IMR-90 (cell line): ENCODE measurements at regions not wholly inside any gene's neighbourhood (a gene's known extent, or its start where the extent isn't known, plus 50 kb on each side); places are given as distances from the start of the nearest gene placed in this dataset.

Source experiments
- ATAC-seq: fragments of 200-7000 bp; cut with Tn5 transposase; 2 replicates; pipeline ENCODE4 v1.9.1; 2020; ENCODE audit warnings: low read depth, mild to moderate bottlenecking, moderate library complexity
- BruUV-seq: library from RNA; stranded (reverse); fragments of 400-500 nt; replicated peaks from 2 replicates; lab custom pipeline; 2021; lab: Mats Ljungman, UMichigan
- CTCF ChIA-PET: fragments of 300-600 bp; formaldehyde crosslinking; extraction: SDS; loops from one replicate; lab custom pipeline; 2021; ENCODE audit warnings: antibody characterized with exemption; lab: Yijun Ruan, JAX
- POLR2A ChIA-PET: fragments of 300-600 bp; sonication (Branson Sonifier 250); formaldehyde crosslinking; loops from one replicate; lab custom pipeline; 2022; ENCODE audit warnings: antibody characterized with exemption; ENCODE audit not compliant: unreplicated experiment; lab: Charles Lee
- DNase-seq: peaks from one replicate; pipeline ENCODE4 v3.0.0; 2013
- H2AFZ ChIP-seq: replicated peaks from 2 replicates; pipeline ENCODE3; 2013; ENCODE audit warnings: low read length, mild to moderate bottlenecking; ENCODE audit not compliant: poor library complexity
- H2AK5ac ChIP-seq: 2 replicates; pipeline ENCODE4 v1.6.1; 2013; ENCODE audit warnings: low read depth, low read length, inconsistent platforms
- H2AK9ac ChIP-seq: replicated peaks from 2 replicates; pipeline ENCODE3; 2013; ENCODE audit warnings: mild to moderate bottlenecking, low read depth, low read length, moderate library complexity; ENCODE audit not compliant: poor library complexity
- H2BK120ac ChIP-seq: 2 replicates; pipeline ENCODE4 v1.6.1; 2013; ENCODE audit warnings: low read depth, low read length, inconsistent platforms
- H2BK15ac ChIP-seq: 3 replicates; pipeline ENCODE4 v1.6.1; 2013; ENCODE audit warnings: low read depth, low read length, inconsistent platforms
- H2BK20ac ChIP-seq: 2 replicates; pipeline ENCODE4 v1.6.1; 2013; ENCODE audit warnings: low read depth, mild to moderate bottlenecking, inconsistent platforms, low read length, moderate library complexity
- H2BK5ac ChIP-seq: 2 replicates; pipeline ENCODE4 v1.6.1; 2013; ENCODE audit warnings: mild to moderate bottlenecking, low read depth, low read length, inconsistent platforms; ENCODE audit not compliant: poor library complexity, severe bottlenecking
- H3K14ac ChIP-seq: replicated peaks from 2 replicates; pipeline ENCODE4 v1.6.1; 2013; ENCODE audit warnings: low read depth, low read length, inconsistent platforms
- H3K18ac ChIP-seq: 2 replicates; pipeline ENCODE4 v1.6.1; 2013; ENCODE audit warnings: low read depth, low read length, control low read depth
- H3K23ac ChIP-seq: 2 replicates; pipeline ENCODE4 v1.6.1; 2013; ENCODE audit warnings: low read depth, low read length, inconsistent platforms
- H3K27ac ChIP-seq: 2 replicates; pipeline ENCODE4 v1.5.1; 2013; ENCODE audit warnings: mild to moderate bottlenecking, control low read depth, low read length; ENCODE audit not compliant: insufficient read depth
- H3K27me3 ChIP-seq: 2 replicates; pipeline ENCODE4 v1.6.1; 2013; ENCODE audit warnings: low read length; ENCODE audit not compliant: control insufficient read depth, insufficient read depth
- H3K36me3 ChIP-seq: 2 replicates; pipeline ENCODE4 v1.6.1; 2013; ENCODE audit warnings: low read length, mixed read lengths; ENCODE audit not compliant: control insufficient read depth, insufficient read depth
- H3K4ac ChIP-seq: 2 replicates; pipeline ENCODE4 v1.6.1; 2013; ENCODE audit warnings: low read depth, low read length, inconsistent platforms
- H3K4me1 ChIP-seq: 2 replicates; pipeline ENCODE4 v1.6.1; 2013; ENCODE audit warnings: low read length, mixed read lengths; ENCODE audit not compliant: control insufficient read depth, insufficient read depth
- H3K4me2 ChIP-seq: 2 replicates; pipeline ENCODE4 v1.6.1; 2013; ENCODE audit warnings: low read depth, mild to moderate bottlenecking, control low read depth, low read length, moderate library complexity
- H3K4me3 ChIP-seq: 2 replicates; pipeline ENCODE4 v1.5.1; 2013; ENCODE audit warnings: low read depth, mild to moderate bottlenecking, control low read depth, low read length, moderate library complexity; ENCODE audit not compliant: insufficient read depth
- H3K56ac ChIP-seq: 2 replicates; pipeline ENCODE4 v1.6.1; 2013; ENCODE audit warnings: low read length, inconsistent platforms; ENCODE audit not compliant: insufficient read depth; ENCODE audit errors: extremely low read depth
- H3K79me1 ChIP-seq, 2 experiments: 2 replicates each; pipeline ENCODE4 v1.6.1; 2013; ENCODE audit warnings: low read length in 2 of 2, inconsistent platforms in 1 of 2, low read depth in 1 of 2
- H3K9ac ChIP-seq: 2 replicates; pipeline ENCODE4 v1.6.1; 2013; ENCODE audit warnings: low read depth, low read length, control low read depth
- H3K9me1 ChIP-seq: 2 replicates; pipeline ENCODE4 v1.6.1; 2013; ENCODE audit warnings: low read length, inconsistent platforms; ENCODE audit not compliant: insufficient read depth
- H3K9me3 ChIP-seq: 2 replicates; pipeline ENCODE4 v1.6.1; 2013; ENCODE audit warnings: low read length; ENCODE audit not compliant: control insufficient read depth, insufficient read depth
- H4K20me1 ChIP-seq: 2 replicates; pipeline ENCODE4 v1.6.1; 2013; ENCODE audit warnings: low read length, inconsistent platforms; ENCODE audit not compliant: insufficient read depth
- H4K5ac ChIP-seq: 2 replicates; pipeline ENCODE4 v1.6.1; 2013; ENCODE audit warnings: mild to moderate bottlenecking, low read depth, low read length, control low read depth
- H4K8ac ChIP-seq, 2 experiments: 2 replicates each; pipeline ENCODE4 v1.6.1; 2013; ENCODE audit warnings: low read depth in 2 of 2, low read length in 2 of 2, control low read depth in 1 of 2, inconsistent platforms in 1 of 2
- H4K91ac ChIP-seq: 2 replicates; pipeline ENCODE4 v1.6.1; 2013; ENCODE audit warnings: low read depth, low read length, inconsistent platforms; ENCODE audit not compliant: insufficient read depth
- BHLHE40 ChIP-seq: fragments of 150-350 bp; IDR thresholded peaks from 2 replicates; pipeline ENCODE4 v1.6.1; 2016; ENCODE audit warnings: mild to moderate bottlenecking, low read depth, low read length
- CEBPB ChIP-seq: IDR thresholded peaks from 2 replicates; pipeline ENCODE4 v1.6.1; 2012; ENCODE audit warnings: low read depth, low read length, improper control_type of control experiment
- CHD1 ChIP-seq: IDR thresholded peaks from 2 replicates; pipeline ENCODE4 v1.6.1; 2012; ENCODE audit warnings: low read depth, low read length, improper control_type of control experiment
- CTCF ChIP-seq: conservative IDR thresholded peaks from 2 replicates; pipeline ENCODE4 v1.5.1; 2012; ENCODE audit warnings: mild to moderate bottlenecking, low read depth, low read length, improper control_type of control experiment
- FOS ChIP-seq: fragments of 150-350 bp; IDR thresholded peaks from 2 replicates; pipeline ENCODE4 v1.6.1; 2016; ENCODE audit warnings: low read depth, low read length
- MAFK ChIP-seq: IDR thresholded peaks from 2 replicates; pipeline ENCODE4 v1.6.1; 2012; ENCODE audit warnings: low read depth, low read length, improper control_type of control experiment
- MAZ ChIP-seq: IDR thresholded peaks from 2 replicates; pipeline ENCODE4 v1.6.1; 2012; ENCODE audit warnings: low read depth, mild to moderate bottlenecking, low read length, improper control_type of control experiment, moderate library complexity, borderline replicate concordance
- MXI1 ChIP-seq: IDR thresholded peaks from 2 replicates; pipeline ENCODE4 v1.6.1; 2012; ENCODE audit warnings: low read depth, mild to moderate bottlenecking, low read length, moderate library complexity, borderline replicate concordance
- NFE2L2 ChIP-seq: fragments of 150-350 bp; IDR thresholded peaks from 2 replicates; pipeline ENCODE4 v1.6.1; 2016; ENCODE audit warnings: low read depth, mild to moderate bottlenecking, low read length
- POLR2A ChIP-seq: IDR thresholded peaks from 2 replicates; pipeline ENCODE4 v1.6.1; 2012; ENCODE audit warnings: mild to moderate bottlenecking, low read depth, low read length
- RAD21 ChIP-seq: IDR thresholded peaks from 2 replicates; pipeline ENCODE4 v1.6.1; 2012; ENCODE audit warnings: low read length, improper control_type of control experiment
- RCOR1 ChIP-seq: IDR thresholded peaks from 2 replicates; pipeline ENCODE4 v1.6.1; 2012; ENCODE audit warnings: mild to moderate bottlenecking, low read length, improper control_type of control experiment; ENCODE audit not compliant: insufficient replicate concordance
- RFX5 ChIP-seq: IDR thresholded peaks from 2 replicates; pipeline ENCODE4 v1.8.0; 2012; ENCODE audit warnings: low read depth, mild to moderate bottlenecking, low read length, moderate library complexity
- SMC3 ChIP-seq: fragments of 150-350 bp; IDR thresholded peaks from 2 replicates; pipeline ENCODE4 v1.6.1; 2016; ENCODE audit warnings: low read depth, mild to moderate bottlenecking, antibody characterized with exemption, low read length, moderate library complexity
- WGBS, 2 experiments: methylation state at CpG; one replicate each; pipeline versions ENCODE4 v1.1.5 to v1.1.7; 2013; ENCODE audit warnings: missing lambda C conversion rate in 2 of 2; ENCODE audit not compliant: insufficient read length in 1 of 2; ENCODE audit errors: extremely low coverage in 2 of 2; 5-methylcytosine and 5-hydroxymethylcytosine counted together
- dilution Hi-C: fragments of 300-500 bp; cut with HindIII; formaldehyde crosslinking; loops from one replicate; pipeline ENCODE4 v1.14.3; 2018; ENCODE audit warnings: low sequenced_read_pairs; ENCODE audit not compliant: unreplicated experiment
- in situ Hi-C: fragments of 300-500 bp; cut with MboI; formaldehyde crosslinking; loops from 3 replicates; pipeline ENCODE4 v1.14.3; 2019; ENCODE audit warnings: low sequenced_read_pairs, inconsistent platforms, mixed read lengths
- intact Hi-C: fragments of 100-400 bp; cut with micrococcal nuclease; formaldehyde crosslinking; loops from 2 replicates; pipeline ENCODE4 v1.10.0; 2022
- TF ChIP-seq, protein P1 (sequence below): fragments of 150-350 bp; IDR thresholded peaks from 2 replicates; pipeline ENCODE4 v1.6.1; 2017; ENCODE audit warnings: mild to moderate bottlenecking, antibody characterized with exemption, low read length, low read depth
- TF ChIP-seq, protein P2 (sequence below): fragments of 150-350 bp; IDR thresholded peaks from 2 replicates; pipeline ENCODE4 v1.6.1; 2016; ENCODE audit warnings: low read depth, mild to moderate bottlenecking, low read length, moderate library complexity, borderline replicate concordance

- Histone ChIP-seq H3K56ac (no peak overlapping the region), H3K18ac (no peak overlapping the region), H3K4me2 (no peak overlapping the region), H3K14ac (no peak overlapping the region), H3K9me3 (peaks cover 6% of the 10 kb centered on the region), H4K91ac (no peak overlapping the region), H3K9ac (no peak overlapping the region), H2BK20ac (no peak overlapping the region), H3K36me3 (no peaks in the 10 kb centered on the region), H4K20me1 (no peaks in the 10 kb centered on the region), H2BK15ac (no peak overlapping the region), H2AFZ (no peak overlapping the region), H2BK120ac (no peak overlapping the region), H3K27me3 (no peaks in the 10 kb centered on the region), H2AK9ac (no peak overlapping the region), H2AK5ac (no peak overlapping the region), H3K79me1 (no peaks in the 10 kb centered on the region), H4K5ac (no peak overlapping the region), H4K8ac (no peak overlapping the region), H3K27ac (no peak overlapping the region), H3K23ac (no peak overlapping the region), H3K4ac (no peak overlapping the region), H2BK5ac (no peak overlapping the region), H3K4me1 (no peaks in the 10 kb centered on the region), H3K4me3 (no peak overlapping the region), H3K9me1 (no peaks in the 10 kb centered on the region)
- DNase-seq: no peak
- ATAC-seq: no peak
- in situ Hi-C loops (no loop called here), intact Hi-C loops (no loop called here), dilution Hi-C loops (no loop called here)
- no CpG with 5 or more reads among the region's 8 CpGs for WGBS, 2 experiments
- CTCF ChIA-PET: interaction anchor here (0.6 kb wide), 1 partner anchor 257 kb away, joined by 7 read pairs; no protein-coding TSS in a partner anchor
- BruUV-seq: no TSS peak
- POLR2A ChIA-PET: no interaction called here
- TF ChIP-seq, protein P1, sequence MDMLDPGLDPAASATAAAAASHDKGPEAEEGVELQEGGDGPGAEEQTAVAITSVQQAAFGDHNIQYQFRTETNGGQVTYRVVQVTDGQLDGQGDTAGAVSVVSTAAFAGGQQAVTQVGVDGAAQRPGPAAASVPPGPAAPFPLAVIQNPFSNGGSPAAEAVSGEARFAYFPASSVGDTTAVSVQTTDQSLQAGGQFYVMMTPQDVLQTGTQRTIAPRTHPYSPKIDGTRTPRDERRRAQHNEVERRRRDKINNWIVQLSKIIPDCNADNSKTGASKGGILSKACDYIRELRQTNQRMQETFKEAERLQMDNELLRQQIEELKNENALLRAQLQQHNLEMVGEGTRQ: no peak
- TF ChIP-seq CEBPB: no peak
- TF ChIP-seq FOS: no peak
- no peak for TF ChIP-seq MXI1
- no peak for TF ChIP-seq POLR2A
- no peak for TF ChIP-seq NFE2L2
- TF ChIP-seq, protein P2, sequence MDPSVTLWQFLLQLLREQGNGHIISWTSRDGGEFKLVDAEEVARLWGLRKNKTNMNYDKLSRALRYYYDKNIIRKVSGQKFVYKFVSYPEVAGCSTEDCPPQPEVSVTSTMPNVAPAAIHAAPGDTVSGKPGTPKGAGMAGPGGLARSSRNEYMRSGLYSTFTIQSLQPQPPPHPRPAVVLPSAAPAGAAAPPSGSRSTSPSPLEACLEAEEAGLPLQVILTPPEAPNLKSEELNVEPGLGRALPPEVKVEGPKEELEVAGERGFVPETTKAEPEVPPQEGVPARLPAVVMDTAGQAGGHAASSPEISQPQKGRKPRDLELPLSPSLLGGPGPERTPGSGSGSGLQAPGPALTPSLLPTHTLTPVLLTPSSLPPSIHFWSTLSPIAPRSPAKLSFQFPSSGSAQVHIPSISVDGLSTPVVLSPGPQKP: no peak
- TF ChIP-seq MAZ: no peak
- no peak for TF ChIP-seq RAD21
- no peak for TF ChIP-seq MAFK
- no peak for TF ChIP-seq CHD1
- no peak for TF ChIP-seq CTCF
- TF ChIP-seq BHLHE40: no peak
- TF ChIP-seq RCOR1: no peak
- no peak for TF ChIP-seq SMC3
- TF ChIP-seq RFX5: no peak
Measured at GRCh38 chr21:22438428-22439086, 1440.3 kb downstream of the NCAM2 start.
